ENCODE measurements at regions not wholly inside any gene's neighbourhood (a gene's known extent, or its start where the extent isn't known, plus 50 kb on each side); places are given as distances from the start of the nearest gene placed in this dataset.
"Not testable (repeated sequence)": the region's sequence is repeated elsewhere in the genome, so short reads cannot be mapped to it uniquely, and the experiment has no call there.

DNA sequence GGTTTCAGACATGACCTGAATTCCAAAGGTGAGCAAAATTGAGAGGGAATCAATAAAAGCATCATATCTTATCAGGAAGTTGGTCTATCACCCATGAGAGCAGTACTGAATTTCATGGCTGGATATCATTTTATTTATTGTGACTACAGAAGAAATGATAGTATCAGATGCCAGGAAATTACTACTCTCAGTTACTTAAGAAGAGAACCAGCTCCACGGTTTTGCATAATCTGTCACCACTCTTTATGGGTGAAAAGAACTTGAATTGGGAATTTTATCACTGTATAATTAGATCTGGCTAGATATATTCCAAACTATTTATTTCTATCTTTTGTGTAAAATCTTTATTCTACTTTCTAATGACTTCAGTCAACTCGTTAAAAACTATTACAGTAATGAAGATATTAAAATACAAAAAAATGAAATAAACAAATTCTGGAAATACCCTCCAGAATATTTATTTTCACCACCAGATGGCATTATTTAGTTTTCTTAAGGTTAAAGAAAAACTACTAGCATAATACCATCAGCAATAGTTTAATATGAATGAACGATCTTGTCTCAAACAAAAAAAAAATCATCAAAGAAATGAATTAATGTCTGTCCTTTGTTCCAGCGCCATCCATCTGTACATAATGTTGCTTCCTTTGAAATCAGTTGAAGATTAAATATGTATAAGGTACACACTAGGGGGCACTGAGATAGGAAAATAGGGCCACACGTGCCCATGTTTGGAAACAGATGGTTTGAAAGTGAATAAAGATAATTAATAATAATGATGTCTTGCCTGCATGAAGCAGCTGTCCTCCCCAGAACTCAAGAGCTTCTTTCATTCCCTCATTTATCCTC, 84.7 kb upstream of the SLCO6A1 start:
- Histone ChIP-seq H3K4me3 (no peak overlapping the region), H3K27ac (no peak overlapping the region), H3K36me3 (no peaks in the 10 kb centered on the region), H3K4me1 (peaks cover 0 to 4% (median 0%) of the 10 kb centered on the region in 6 donors), H3K27me3 (replicated peaks in 1 of 7) (no peaks in the 10 kb centered on the region), H3K9me3 (no peaks in the 10 kb centered on the region)
- DNase-seq, result no peak
- no peak for TF ChIP-seq POLR2AphosphoS5 (IDR thresholded peaks at IDR 0.05)
- TF ChIP-seq POLR2A (IDR thresholded peaks at IDR 0.05), result no peak
- TF ChIP-seq, protein P1, sequence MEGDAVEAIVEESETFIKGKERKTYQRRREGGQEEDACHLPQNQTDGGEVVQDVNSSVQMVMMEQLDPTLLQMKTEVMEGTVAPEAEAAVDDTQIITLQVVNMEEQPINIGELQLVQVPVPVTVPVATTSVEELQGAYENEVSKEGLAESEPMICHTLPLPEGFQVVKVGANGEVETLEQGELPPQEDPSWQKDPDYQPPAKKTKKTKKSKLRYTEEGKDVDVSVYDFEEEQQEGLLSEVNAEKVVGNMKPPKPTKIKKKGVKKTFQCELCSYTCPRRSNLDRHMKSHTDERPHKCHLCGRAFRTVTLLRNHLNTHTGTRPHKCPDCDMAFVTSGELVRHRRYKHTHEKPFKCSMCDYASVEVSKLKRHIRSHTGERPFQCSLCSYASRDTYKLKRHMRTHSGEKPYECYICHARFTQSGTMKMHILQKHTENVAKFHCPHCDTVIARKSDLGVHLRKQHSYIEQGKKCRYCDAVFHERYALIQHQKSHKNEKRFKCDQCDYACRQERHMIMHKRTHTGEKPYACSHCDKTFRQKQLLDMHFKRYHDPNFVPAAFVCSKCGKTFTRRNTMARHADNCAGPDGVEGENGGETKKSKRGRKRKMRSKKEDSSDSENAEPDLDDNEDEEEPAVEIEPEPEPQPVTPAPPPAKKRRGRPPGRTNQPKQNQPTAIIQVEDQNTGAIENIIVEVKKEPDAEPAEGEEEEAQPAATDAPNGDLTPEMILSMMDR (IDR thresholded peaks at IDR 0.05 in 8 of 11, conservative IDR thresholded peaks at IDR 0.05 in 3 of 11), result peak in 8 of 11 experiments; percentile 6 to 45 (median 35)
- intact Hi-C loops (cut with DNase I; ENCODE audit: low total_unique reads), result loop anchor here (10.0 kb wide), 2 partner anchors 461 to 551 kb away; no protein-coding TSS in a partner anchor
- 25 to 29% (median 27%) methylated on average over 5 of the region's 5 CpGs for WGBS, 5 donors

DNA sequence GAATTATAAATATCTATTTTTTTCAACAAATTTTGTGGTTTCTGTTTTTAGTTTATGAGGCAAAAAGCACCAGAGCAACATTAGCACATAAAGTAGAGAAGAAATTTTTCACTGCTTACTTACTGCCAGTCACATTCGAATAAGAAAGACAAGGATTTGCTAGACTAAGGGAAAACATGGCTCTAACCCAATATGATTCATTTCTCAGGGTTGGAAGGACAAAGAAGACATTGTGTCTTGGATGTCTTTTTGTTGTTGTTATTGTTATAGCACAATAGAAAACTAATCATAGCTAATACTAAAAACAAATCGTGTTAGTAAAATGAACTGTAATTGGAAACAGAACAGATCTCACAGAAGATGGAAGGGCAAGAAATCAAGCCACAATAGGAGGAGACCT, 90.9 kb upstream of the SLCO6A1 start:
- Histone ChIP-seq H3K4me1 (no peaks in the 10 kb centered on the region), H3K9me3 (peaks cover 0 to 7% (median 0%) of the 10 kb centered on the region in 8 donors), H3K27me3 (replicated peaks in 1 of 7) (no peaks in the 10 kb centered on the region), H3K36me3 (no peaks in the 10 kb centered on the region), H3K27ac (no peak overlapping the region), H3K4me3 (no peak overlapping the region)
- WGBS, 5 donors, result 71 to 83% (median 78%) methylated on average over 2 of the region's 2 CpGs
- TF ChIP-seq, protein P1 (IDR thresholded peaks at IDR 0.05 in 8 of 11, conservative IDR thresholded peaks at IDR 0.05 in 3 of 11), result no peak
- no peak for TF ChIP-seq POLR2AphosphoS5 (IDR thresholded peaks at IDR 0.05)
- intact Hi-C loops (cut with DNase I; ENCODE audit: low total_unique reads), result loop anchor here (10.0 kb wide), 2 partner anchors 455 to 545 kb away; no protein-coding TSS in a partner anchor
- DNase-seq, result no peak

DNA sequence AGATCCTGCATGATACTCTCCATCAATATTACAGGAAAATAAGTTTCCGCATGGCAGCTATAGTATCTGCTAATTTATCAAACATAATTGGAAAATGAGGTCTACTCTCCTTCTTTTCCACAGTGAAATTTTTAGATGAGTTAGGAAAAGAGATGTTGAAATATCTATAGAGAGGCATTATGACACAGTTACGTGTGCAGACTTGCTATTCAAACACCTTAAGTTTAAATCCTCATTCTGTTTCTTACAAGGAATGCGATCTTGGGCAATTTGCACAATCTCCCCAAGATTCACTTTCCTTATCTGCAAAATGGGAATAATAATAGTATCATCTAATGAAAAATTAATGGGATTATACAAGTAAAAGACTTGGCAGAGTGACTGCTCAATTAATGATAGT, 91.7 kb upstream of the SLCO6A1 start:
- Histone ChIP-seq H3K4me1 (no peaks in the 10 kb centered on the region), H3K27ac (no peak overlapping the region), H3K9me3 (peaks cover 0 to 7% (median 0%) of the 10 kb centered on the region in 8 donors), H3K27me3 (replicated peaks in 1 of 7) (no peaks in the 10 kb centered on the region), H3K4me3 (no peak overlapping the region), H3K36me3 (no peaks in the 10 kb centered on the region)
- no peak for DNase-seq
- TF ChIP-seq POLR2A (IDR thresholded peaks at IDR 0.05) (no peak), POLR2AphosphoS5 (IDR thresholded peaks at IDR 0.05) (no peak)
- TF ChIP-seq, protein P1 (IDR thresholded peaks at IDR 0.05 in 8 of 11, conservative IDR thresholded peaks at IDR 0.05 in 3 of 11), result no peak
- intact Hi-C loops (cut with DNase I; ENCODE audit: low total_unique reads), result no loop called here
- WGBS, 5 donors, result 83 to 96% (median 88%) methylated on average over 3 of the region's 3 CpGs

DNA sequence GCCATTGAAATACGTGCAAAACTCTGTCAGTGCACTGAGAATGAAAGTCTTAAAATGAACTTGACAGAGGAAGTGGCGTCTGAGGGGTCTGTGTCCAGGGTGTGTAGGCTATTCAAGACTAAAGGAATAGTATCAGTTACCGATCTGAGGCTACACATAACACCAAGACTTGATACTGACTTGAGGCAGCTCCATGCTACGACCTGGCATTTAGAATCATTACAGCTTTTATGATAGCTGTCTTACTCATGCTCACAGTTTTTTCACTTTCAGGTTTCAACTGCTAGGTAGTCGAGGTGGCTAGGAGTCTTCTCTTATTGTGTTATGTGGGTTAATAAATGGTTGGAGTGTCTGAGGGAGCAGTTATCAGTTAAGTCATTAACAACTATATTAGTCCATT, 92.8 kb upstream of the SLCO6A1 start:
- TF ChIP-seq POLR2A (IDR thresholded peaks at IDR 0.05), result no peak
- TF ChIP-seq, protein P1 (IDR thresholded peaks at IDR 0.05 in 8 of 11, conservative IDR thresholded peaks at IDR 0.05 in 3 of 11), result no peak
- TF ChIP-seq POLR2AphosphoS5 (IDR thresholded peaks at IDR 0.05), result no peak
- Histone ChIP-seq H3K9me3 (peaks cover 0 to 7% (median 0%) of the 10 kb centered on the region in 8 donors), H3K4me3 (no peak overlapping the region), H3K27me3 (replicated peaks in 1 of 7) (no peaks in the 10 kb centered on the region), H3K27ac (no peak overlapping the region), H3K4me1 (peaks cover 0 to 4% (median 0%) of the 10 kb centered on the region in 6 donors), H3K36me3 (no peaks in the 10 kb centered on the region)
- DNase-seq, result no peak
- intact Hi-C loops (cut with DNase I; ENCODE audit: low total_unique reads), result no loop called here
- WGBS, 5 donors, result 64 to 81% (median 68%) methylated on average over 5 of the region's 5 CpGs

DNA sequence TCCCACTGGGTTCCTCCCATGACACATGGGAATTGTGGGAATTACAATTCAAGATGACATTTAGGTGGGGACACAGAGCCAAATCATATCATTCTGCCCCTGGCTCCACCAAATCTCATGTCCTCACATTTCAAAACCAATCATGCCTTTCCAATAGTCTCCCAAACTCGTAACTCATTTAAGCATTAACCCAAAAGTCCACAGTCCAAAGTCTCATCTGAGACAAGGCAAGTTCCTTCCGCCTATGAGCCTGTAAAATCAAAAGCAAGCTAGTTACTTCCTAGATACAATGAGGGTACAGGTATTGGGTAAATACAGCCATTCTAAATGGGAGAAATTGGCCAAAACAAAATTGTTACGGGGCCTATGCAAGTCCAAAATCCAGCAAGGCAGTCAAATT, 93.8 kb upstream of the SLCO6A1 start:
- WGBS, 5 donors, result 85 to 91% (median 87%) methylated on average over 3 of the region's 3 CpGs

More for the DNA sequence above, 93.8 kb upstream of the SLCO6A1 start:
- H3K27me3 ChIP-seq (replicated peaks in 1 of 7); H3K9me3 ChIP-seq; H3K4me3 ChIP-seq; H3K36me3 ChIP-seq; intact Hi-C loops (cut with DNase I; ENCODE audit: low total_unique reads); H3K27ac ChIP-seq; H3K4me1 ChIP-seq; DNase-seq: not testable (repeated sequence)
